Neural cell (in vitro differentiated cells): ENCODE measurements at regions not wholly inside any gene's neighbourhood (a gene's known extent, or its start where the extent isn't known, plus 50 kb on each side); places are given as distances from the start of the nearest gene placed in this dataset.

Source experiments
- H2AFZ ChIP-seq: fragments of 200-600, 300-800 bp; sonication (generic), shearing (Covaris generic); 2 replicates; pipeline ENCODE4 v1.6.0; 2014; ENCODE audit warnings: low read depth, mild to moderate bottlenecking, antibody characterized with exemption, low read length, moderate library complexity
- H3F3A ChIP-seq: fragments of 200-600 bp; shearing (Covaris generic); 2 replicates; pipeline ENCODE4 v1.6.1; 2016; ENCODE audit warnings: mild to moderate bottlenecking, moderate library complexity, mixed read lengths, antibody characterized with exemption, low read length; ENCODE audit not compliant: insufficient read depth, poor library complexity, severe bottlenecking
- H3K27ac ChIP-seq: fragments of 200-600, 300-800 bp; sonication (generic), shearing (Covaris generic); 2 replicates; pipeline ENCODE4 v1.5.1; 2014; ENCODE audit warnings: mild to moderate bottlenecking, low read length, moderate library complexity
- H3K27me3 ChIP-seq: fragments of 300-800, 200-600 bp; sonication (generic), shearing (Covaris generic); 2 replicates; pipeline ENCODE4 v1.6.0; 2014; ENCODE audit warnings: mild to moderate bottlenecking, low read depth, low read length, moderate library complexity; ENCODE audit not compliant: insufficient read depth
- H3K36me3 ChIP-seq: fragments of 300-800, 200-600 bp; sonication (generic), shearing (Covaris generic); 2 replicates; pipeline ENCODE4 v1.5.1; 2014; ENCODE audit warnings: mild to moderate bottlenecking, antibody characterized with exemption, low read length, moderate library complexity; ENCODE audit not compliant: insufficient read depth
- H3K4me2 ChIP-seq: fragments of 300-800, 200-600 bp; sonication (generic), shearing (Covaris generic); 2 replicates; pipeline ENCODE4 v1.6.0; 2014; ENCODE audit warnings: mild to moderate bottlenecking, low read length
- H3K4me3 ChIP-seq: fragments of 300-800, 200-600 bp; sonication (generic), shearing (Covaris generic); 2 replicates; pipeline ENCODE4 v1.5.1; 2014; ENCODE audit warnings: mild to moderate bottlenecking, low read length, moderate library complexity
- H3K79me2 ChIP-seq: fragments of 200-600 bp; shearing (Covaris generic); replicated peaks from 2 replicates; pipeline ENCODE4 v1.6.0; 2014; ENCODE audit warnings: mild to moderate bottlenecking, low read length, moderate library complexity; ENCODE audit not compliant: insufficient read depth
- H3K9ac ChIP-seq: fragments of 300-800, 200-600 bp; sonication (generic), shearing (Covaris generic); 2 replicates; pipeline ENCODE4 v1.6.1; 2016; ENCODE audit warnings: mild to moderate bottlenecking, low read length, mixed read lengths
- H3K9me2 ChIP-seq: fragments of 200-600 bp; shearing (Covaris generic); 2 replicates; pipeline ENCODE4 v1.6.1; 2016; ENCODE audit warnings: mild to moderate bottlenecking, low read length, mixed read lengths; ENCODE audit not compliant: insufficient read depth
- H3K9me3 ChIP-seq: fragments of 200-600, 300-800 bp; sonication (generic), shearing (Covaris generic); 2 replicates; pipeline ENCODE4 v1.6.1; 2016; ENCODE audit warnings: mild to moderate bottlenecking, mixed run types, low read length, moderate library complexity, mixed read lengths
- H4K20me1 ChIP-seq: fragments of 200-600 bp; shearing (Covaris generic); 2 replicates; pipeline ENCODE4 v1.6.1; 2016; ENCODE audit warnings: mild to moderate bottlenecking, mixed run types; ENCODE audit not compliant: insufficient read depth
- EP300 ChIP-seq: fragments of 450-650 bp; conservative IDR thresholded peaks from 2 replicates; pipeline ENCODE4 v1.6.1; 2014; ENCODE audit warnings: antibody characterized with exemption, mild to moderate bottlenecking, moderate library complexity; ENCODE audit not compliant: poor library complexity, severe bottlenecking
- EZH2 ChIP-seq: fragments of 200-600, 300-800 bp; shearing (Covaris generic), sonication (generic); IDR thresholded peaks from 2 replicates; pipeline ENCODE4 v1.6.1; 2014; ENCODE audit warnings: antibody characterized with exemption, low read length, borderline replicate concordance, mild to moderate bottlenecking; ENCODE audit not compliant: insufficient read depth, poor library complexity, severe bottlenecking
- MXI1 ChIP-seq: fragments of 450-650 bp; conservative IDR thresholded peaks from 2 replicates; pipeline ENCODE4 v1.6.1; 2014; ENCODE audit warnings: antibody characterized with exemption, mild to moderate bottlenecking; ENCODE audit not compliant: poor library complexity, severe bottlenecking
- RAD21 ChIP-seq: fragments of 450-650 bp; conservative IDR thresholded peaks from 2 replicates; pipeline ENCODE4 v1.6.1; 2014; ENCODE audit warnings: antibody characterized with exemption, mild to moderate bottlenecking, moderate library complexity
- TAF1 ChIP-seq: IDR thresholded peaks from 2 replicates; pipeline ENCODE4 v1.6.1; 2012; ENCODE audit warnings: low read depth
- TF ChIP-seq, protein P1 (sequence below): fragments of 450-650 bp; IDR thresholded peaks from 2 replicates; pipeline ENCODE4 v1.5.1; 2014; ENCODE audit warnings: antibody characterized with exemption, mild to moderate bottlenecking, moderate library complexity; ENCODE audit not compliant: poor library complexity, severe bottlenecking
- TF ChIP-seq, protein P2 (sequence below): IDR thresholded peaks from 2 replicates; pipeline ENCODE4 v1.6.1; 2012; ENCODE audit warnings: borderline replicate concordance

GRCh38 chr14:38618514-38618913 lies 362.6 kb upstream of the CLEC14A start:
- H3K27ac ChIP-seq = no peak overlapping the region
- H3K27me3 ChIP-seq = no peaks in the 10 kb centered on the region
- no peak overlapping the region for H3K4me2 ChIP-seq
- H3F3A ChIP-seq = no peaks in the 10 kb centered on the region
- H3K9me3 ChIP-seq = no peaks in the 10 kb centered on the region
- H2AFZ ChIP-seq = no peak overlapping the region
- no peaks in the 10 kb centered on the region for H3K79me2 ChIP-seq
- TF ChIP-seq EP300 (no peak), RAD21 (no peak)
- TF ChIP-seq, protein P1, sequence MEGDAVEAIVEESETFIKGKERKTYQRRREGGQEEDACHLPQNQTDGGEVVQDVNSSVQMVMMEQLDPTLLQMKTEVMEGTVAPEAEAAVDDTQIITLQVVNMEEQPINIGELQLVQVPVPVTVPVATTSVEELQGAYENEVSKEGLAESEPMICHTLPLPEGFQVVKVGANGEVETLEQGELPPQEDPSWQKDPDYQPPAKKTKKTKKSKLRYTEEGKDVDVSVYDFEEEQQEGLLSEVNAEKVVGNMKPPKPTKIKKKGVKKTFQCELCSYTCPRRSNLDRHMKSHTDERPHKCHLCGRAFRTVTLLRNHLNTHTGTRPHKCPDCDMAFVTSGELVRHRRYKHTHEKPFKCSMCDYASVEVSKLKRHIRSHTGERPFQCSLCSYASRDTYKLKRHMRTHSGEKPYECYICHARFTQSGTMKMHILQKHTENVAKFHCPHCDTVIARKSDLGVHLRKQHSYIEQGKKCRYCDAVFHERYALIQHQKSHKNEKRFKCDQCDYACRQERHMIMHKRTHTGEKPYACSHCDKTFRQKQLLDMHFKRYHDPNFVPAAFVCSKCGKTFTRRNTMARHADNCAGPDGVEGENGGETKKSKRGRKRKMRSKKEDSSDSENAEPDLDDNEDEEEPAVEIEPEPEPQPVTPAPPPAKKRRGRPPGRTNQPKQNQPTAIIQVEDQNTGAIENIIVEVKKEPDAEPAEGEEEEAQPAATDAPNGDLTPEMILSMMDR = no peak
- TF ChIP-seq, protein P2, sequence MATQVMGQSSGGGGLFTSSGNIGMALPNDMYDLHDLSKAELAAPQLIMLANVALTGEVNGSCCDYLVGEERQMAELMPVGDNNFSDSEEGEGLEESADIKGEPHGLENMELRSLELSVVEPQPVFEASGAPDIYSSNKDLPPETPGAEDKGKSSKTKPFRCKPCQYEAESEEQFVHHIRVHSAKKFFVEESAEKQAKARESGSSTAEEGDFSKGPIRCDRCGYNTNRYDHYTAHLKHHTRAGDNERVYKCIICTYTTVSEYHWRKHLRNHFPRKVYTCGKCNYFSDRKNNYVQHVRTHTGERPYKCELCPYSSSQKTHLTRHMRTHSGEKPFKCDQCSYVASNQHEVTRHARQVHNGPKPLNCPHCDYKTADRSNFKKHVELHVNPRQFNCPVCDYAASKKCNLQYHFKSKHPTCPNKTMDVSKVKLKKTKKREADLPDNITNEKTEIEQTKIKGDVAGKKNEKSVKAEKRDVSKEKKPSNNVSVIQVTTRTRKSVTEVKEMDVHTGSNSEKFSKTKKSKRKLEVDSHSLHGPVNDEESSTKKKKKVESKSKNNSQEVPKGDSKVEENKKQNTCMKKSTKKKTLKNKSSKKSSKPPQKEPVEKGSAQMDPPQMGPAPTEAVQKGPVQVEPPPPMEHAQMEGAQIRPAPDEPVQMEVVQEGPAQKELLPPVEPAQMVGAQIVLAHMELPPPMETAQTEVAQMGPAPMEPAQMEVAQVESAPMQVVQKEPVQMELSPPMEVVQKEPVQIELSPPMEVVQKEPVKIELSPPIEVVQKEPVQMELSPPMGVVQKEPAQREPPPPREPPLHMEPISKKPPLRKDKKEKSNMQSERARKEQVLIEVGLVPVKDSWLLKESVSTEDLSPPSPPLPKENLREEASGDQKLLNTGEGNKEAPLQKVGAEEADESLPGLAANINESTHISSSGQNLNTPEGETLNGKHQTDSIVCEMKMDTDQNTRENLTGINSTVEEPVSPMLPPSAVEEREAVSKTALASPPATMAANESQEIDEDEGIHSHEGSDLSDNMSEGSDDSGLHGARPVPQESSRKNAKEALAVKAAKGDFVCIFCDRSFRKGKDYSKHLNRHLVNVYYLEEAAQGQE = no peak
- no peak overlapping the region for H3K4me3 ChIP-seq
- H4K20me1 ChIP-seq = no peaks in the 10 kb centered on the region
- no peak overlapping the region for H3K9ac ChIP-seq
- no peaks in the 10 kb centered on the region for H3K36me3 ChIP-seq
- H3K9me2 ChIP-seq = no peaks in the 10 kb centered on the region

- no peaks in the 10 kb centered on the region for H3K9me2 ChIP-seq
- no peaks in the 10 kb centered on the region for H3K27me3 ChIP-seq
- H3K4me2 ChIP-seq = no peak overlapping the region
- H3K4me3 ChIP-seq = no peak overlapping the region
- H3K36me3 ChIP-seq = no peaks in the 10 kb centered on the region
- no peaks in the 10 kb centered on the region for H3F3A ChIP-seq
- no peak overlapping the region for H3K27ac ChIP-seq
- TF ChIP-seq, protein P2 = no peak
- TF ChIP-seq RAD21 = no peak
- H2AFZ ChIP-seq = no peak overlapping the region
- H3K79me2 ChIP-seq = no peaks in the 10 kb centered on the region
- H3K9ac ChIP-seq = no peak overlapping the region
- no peaks in the 10 kb centered on the region for H4K20me1 ChIP-seq
- no peaks in the 10 kb centered on the region for H3K9me3 ChIP-seq
These were observed 361.1 kb upstream of the CLEC14A start for GRCh38 chr14:38616959-38617358.

DNA sequence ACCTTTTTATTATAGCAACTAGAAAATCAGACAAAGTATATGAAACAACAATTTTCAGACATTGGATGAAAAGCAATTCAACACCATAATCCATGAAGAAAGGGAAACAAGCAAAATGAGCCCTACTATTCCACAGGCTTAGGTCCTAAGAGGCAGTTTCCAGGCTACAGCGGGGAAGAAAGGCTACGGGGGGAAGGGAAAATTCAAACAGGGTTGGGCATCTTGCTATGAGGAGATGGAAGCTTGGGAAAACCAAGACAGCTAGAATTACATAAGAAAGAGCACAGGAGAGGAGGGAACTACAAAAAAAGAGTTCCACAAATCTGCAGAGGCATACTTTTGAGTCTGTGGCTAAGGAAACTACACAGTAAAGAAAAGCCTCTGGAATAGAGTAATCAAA lies 356.0 kb upstream of the CLEC14A start:
- H3K9me3 ChIP-seq = no peaks in the 10 kb centered on the region
- H3K27me3 ChIP-seq = no peaks in the 10 kb centered on the region
- no peaks in the 10 kb centered on the region for H3K36me3 ChIP-seq
- H3K27ac ChIP-seq = no peak overlapping the region
- H3K79me2 ChIP-seq = no peaks in the 10 kb centered on the region
- no peak overlapping the region for H3K9ac ChIP-seq
- no peaks in the 10 kb centered on the region for H4K20me1 ChIP-seq
- H2AFZ ChIP-seq = no peak overlapping the region
- no peak overlapping the region for H3K4me2 ChIP-seq
- no peaks in the 10 kb centered on the region for H3K9me2 ChIP-seq
- no peaks in the 10 kb centered on the region for H3F3A ChIP-seq
- no peak overlapping the region for H3K4me3 ChIP-seq
- TF ChIP-seq EZH2 (no peak), MXI1 (no peak), TAF1 (no peak), EP300 (no peak), RAD21 (no peak)
- TF ChIP-seq, protein P2 = no peak
